HEK293 (cell line): ENCODE measurements at regions not wholly inside any gene's neighbourhood (a gene's known extent, or its start where the extent isn't known, plus 50 kb on each side); places are given as distances from the start of the nearest gene placed in this dataset.

Experiments
- CTCF ChIA-PET: fragments of 350-600 bp; formaldehyde crosslinking; extraction: SDS; loops from one replicate; lab custom pipeline; 2021; ENCODE audit warnings: antibody characterized with exemption; lab: Yijun Ruan, JAX
- POLR2A ChIA-PET: fragments of 300-600 bp; formaldehyde crosslinking; extraction: SDS; loops from one replicate; lab custom pipeline; 2020; ENCODE audit warnings: antibody characterized with exemption, inconsistent platforms; lab: Yijun Ruan, JAX
- H3K27ac ChIP-seq: fragments of 200-500 bp; sonication (Bioruptor generic); 2 replicates; pipeline ENCODE4 v1.5.1; 2014; ENCODE audit warnings: low read depth, low read length, control low read depth, inconsistent platforms; ENCODE audit errors: extremely low read depth
- H3K36me3 ChIP-seq, 2 experiments: fragments of 200-500 bp in 1 of 2; sonication (Bioruptor generic) in 1 of 2; 1 replicate in 1 of 2; 2 replicates in 1 of 2; pipeline ENCODE4 v1.5.1; 2014 to 2017; ENCODE audit warnings: inconsistent platforms in 2 of 2, low read length in 2 of 2; ENCODE audit not compliant: control insufficient read depth in 2 of 2, insufficient read depth in 1 of 2
- H3K4me1 ChIP-seq: fragments of 200-500 bp; sonication (Bioruptor generic); 2 replicates; pipeline ENCODE4 v1.5.1; 2014; ENCODE audit warnings: mild to moderate bottlenecking, low read length, inconsistent platforms; ENCODE audit not compliant: control insufficient read depth, insufficient read depth
- H3K4me3 ChIP-seq: 2 replicates; pipeline ENCODE4 v1.5.1; 2011; ENCODE audit warnings: low read depth, mild to moderate bottlenecking, control low read depth, low read length, moderate library complexity
- H3K9me3 ChIP-seq: fragments of 200-500 bp; sonication (Bioruptor generic); 2 replicates; pipeline ENCODE4 v1.5.1; 2014; ENCODE audit warnings: low read depth, low read length, inconsistent platforms; ENCODE audit not compliant: control insufficient read depth, insufficient read depth
- BCL6B ChIP-seq: fragments of 450-650 bp; formaldehyde crosslinking; IDR thresholded peaks from 2 replicates; pipeline ENCODE4 v1.5.1; 2017; ENCODE audit warnings: missing biosample characterization, missing genetic modification characterization
- GLIS1 ChIP-seq: fragments of 450-650 bp; formaldehyde crosslinking; IDR thresholded peaks from 2 replicates; pipeline ENCODE4 v1.5.1; 2016; ENCODE audit warnings: missing biosample characterization, missing genetic modification characterization
- KLF16 ChIP-seq: fragments of 450-650 bp; formaldehyde crosslinking; IDR thresholded peaks from 2 replicates; pipeline ENCODE4 v1.5.1; 2017; ENCODE audit warnings: missing biosample characterization, missing genetic modification characterization
- PBX3 ChIP-seq: sonication (generic); formaldehyde crosslinking; IDR thresholded peaks from 2 replicates; pipeline ENCODE4 v1.8.1; 2022; ENCODE audit warnings: mild to moderate bottlenecking, moderate library complexity, missing genetic modification reagents
- REST ChIP-seq: fragments of 450-650 bp; formaldehyde crosslinking; IDR thresholded peaks from 2 replicates; pipeline ENCODE4 v1.5.1; 2016; ENCODE audit warnings: missing biosample characterization, missing genetic modification characterization
- SETDB1 ChIP-seq: IDR thresholded peaks from one replicate; pipeline ENCODE4 v1.6.1; 2017; ENCODE audit warnings: mild to moderate bottlenecking, low read length, moderate library complexity, mixed read lengths; ENCODE audit not compliant: insufficient read length
- SP2 ChIP-seq: fragments of 450-650 bp; formaldehyde crosslinking; IDR thresholded peaks from 2 replicates; pipeline ENCODE4 v1.5.1; 2016; ENCODE audit warnings: missing biosample characterization, missing genetic modification characterization
- ZBTB21 ChIP-seq: fragments of 450-650 bp; formaldehyde crosslinking; IDR thresholded peaks from 2 replicates; pipeline ENCODE4 v1.5.1; 2017; ENCODE audit warnings: missing biosample characterization, missing genetic modification characterization
- ZBTB48 ChIP-seq: fragments of 450-650 bp; formaldehyde crosslinking; IDR thresholded peaks from 2 replicates; pipeline ENCODE4 v1.5.1; 2016; ENCODE audit warnings: missing biosample characterization, missing genetic modification characterization
- ZBTB7A ChIP-seq: fragments of 450-650 bp; formaldehyde crosslinking; IDR thresholded peaks from 2 replicates; pipeline ENCODE4 v1.5.1; 2016; ENCODE audit warnings: low read depth, missing biosample characterization, missing genetic modification characterization
- ZBTB8A ChIP-seq: fragments of 450-650 bp; formaldehyde crosslinking; IDR thresholded peaks from 2 replicates; pipeline ENCODE4 v1.5.1; 2016; ENCODE audit warnings: missing biosample characterization, missing genetic modification characterization
- ZFP3 ChIP-seq: fragments of 450-650 bp; formaldehyde crosslinking; IDR thresholded peaks from 2 replicates; pipeline ENCODE4 v1.5.1; 2016; ENCODE audit warnings: low read depth, missing biosample characterization, missing genetic modification characterization
- ZFP37 ChIP-seq: fragments of 450-650 bp; formaldehyde crosslinking; IDR thresholded peaks from 2 replicates; pipeline ENCODE4 v1.5.1; 2016; ENCODE audit warnings: missing biosample characterization, missing genetic modification characterization
- ZNF112 ChIP-seq: fragments of 450-650 bp; formaldehyde crosslinking; IDR thresholded peaks from 2 replicates; pipeline ENCODE4 v1.5.0; 2017; ENCODE audit warnings: missing biosample characterization, missing genetic modification characterization
- ZNF146 ChIP-seq: fragments of 450-650 bp; formaldehyde crosslinking; IDR thresholded peaks from 2 replicates; pipeline ENCODE4 v1.5.1; 2016; ENCODE audit warnings: missing biosample characterization, missing genetic modification characterization
- ZNF157 ChIP-seq: fragments of 450-650 bp; formaldehyde crosslinking; IDR thresholded peaks from 2 replicates; pipeline ENCODE4 v1.5.1; 2016; ENCODE audit warnings: missing biosample characterization, missing genetic modification characterization
- ZNF19 ChIP-seq: fragments of 450-650 bp; formaldehyde crosslinking; IDR thresholded peaks from 2 replicates; pipeline ENCODE4; 2016; ENCODE audit warnings: missing biosample characterization, missing genetic modification characterization, low read depth
- ZNF214 ChIP-seq: fragments of 450-650 bp; formaldehyde crosslinking; IDR thresholded peaks from 2 replicates; pipeline ENCODE4 v1.5.1; 2017; ENCODE audit warnings: missing biosample characterization, mild to moderate bottlenecking, missing genetic modification characterization, borderline replicate concordance
- ZNF223 ChIP-seq: fragments of 450-650 bp; formaldehyde crosslinking; IDR thresholded peaks from 2 replicates; pipeline ENCODE4 v1.5.1; 2016; ENCODE audit warnings: missing biosample characterization, missing genetic modification characterization
- ZNF266 ChIP-seq: fragments of 450-650 bp; formaldehyde crosslinking; IDR thresholded peaks from 2 replicates; pipeline ENCODE4 v1.5.1; 2016; ENCODE audit warnings: missing biosample characterization, missing genetic modification characterization, low read depth
- ZNF366 ChIP-seq: fragments of 450-650 bp; formaldehyde crosslinking; conservative IDR thresholded peaks from 2 replicates; pipeline ENCODE4 v1.5.1; 2016; ENCODE audit warnings: missing biosample characterization, missing genetic modification characterization
- ZNF510 ChIP-seq: fragments of 450-650 bp; formaldehyde crosslinking; IDR thresholded peaks from 2 replicates; pipeline ENCODE4 v1.5.1; 2018; ENCODE audit warnings: mild to moderate bottlenecking, missing genetic modification characterization, missing biosample characterization; ENCODE audit not compliant: insufficient replicate concordance
- ZNF514 ChIP-seq: fragments of 450-650 bp; formaldehyde crosslinking; IDR thresholded peaks from 2 replicates; pipeline ENCODE4 v1.5.1; 2016; ENCODE audit warnings: missing biosample characterization, missing genetic modification characterization
- ZNF596 ChIP-seq: fragments of 450-650 bp; IDR thresholded peaks from 2 replicates; pipeline ENCODE4 v1.5.0; 2018; ENCODE audit warnings: missing biosample characterization, mild to moderate bottlenecking, missing genetic modification characterization, moderate library complexity
- ZNF660 ChIP-seq: fragments of 450-650 bp; IDR thresholded peaks from 2 replicates; pipeline ENCODE4 v1.5.1; 2018; ENCODE audit warnings: missing biosample characterization, mild to moderate bottlenecking, missing genetic modification characterization
- ZNF677 ChIP-seq: fragments of 450-650 bp; IDR thresholded peaks from 2 replicates; pipeline ENCODE4 v1.5.0; 2018; ENCODE audit warnings: missing biosample characterization, mild to moderate bottlenecking, missing genetic modification characterization, moderate library complexity
- ZNF837 ChIP-seq: fragments of 450-650 bp; formaldehyde crosslinking; IDR thresholded peaks from 2 replicates; pipeline ENCODE4 v1.5.1; 2016; ENCODE audit warnings: missing biosample characterization, missing genetic modification characterization

GRCh38 chr18:75916624-75916982 lies 489.1 kb upstream of the SMIM21 start (continued):
- TF ChIP-seq ZBTB48 (tag by site-specific recombination): no peak

GRCh38 chr18:75915941-75916623 lies 488.6 kb upstream of the SMIM21 start:
- ChIA-PET POLR2A (no interaction called here), CTCF (no interaction called here)
- H3K36me3 ChIP-seq: no peaks in the 10 kb centered on the region
- H3K9me3 ChIP-seq: no peaks in the 10 kb centered on the region
- H3K4me1 ChIP-seq: no peaks in the 10 kb centered on the region
- no peak for TF ChIP-seq ZBTB21 (tag by site-specific recombination)
- TF ChIP-seq ZBTB7A (tag by site-specific recombination): no peak
- no peak for TF ChIP-seq ZNF112 (tag by site-specific recombination)
- TF ChIP-seq, all 188 proteins: peak for 0
- Histone ChIP-seq H3K27ac (no peak overlapping the region), H3K4me3 (no peak overlapping the region; the same call in 1 of the 2 replicates)

- POLR2A ChIA-PET: no interaction called here
- Histone ChIP-seq H3K4me3 (no peak overlapping the region), H3K9me3 (no peaks in the 10 kb centered on the region), H3K27ac (no peak overlapping the region), H3K36me3 (no peaks in the 10 kb centered on the region), H3K4me1 (no peaks in the 10 kb centered on the region)
- TF ChIP-seq BCL6B (tag by site-specific recombination): no peak
- no peak for TF ChIP-seq REST
- no peak for TF ChIP-seq ZNF157 (tag by site-specific recombination)
- TF ChIP-seq ZNF223 (tag by site-specific recombination): no peak
- TF ChIP-seq ZNF146 (tag by site-specific recombination): no peak
- TF ChIP-seq ZNF366 (tag by site-specific recombination): no peak
- no peak for TF ChIP-seq ZFP37 (tag by site-specific recombination)
- no peak for TF ChIP-seq ZNF660 (tag by site-specific recombination)
- TF ChIP-seq ZNF677 (tag by site-specific recombination): no peak
- no peak for TF ChIP-seq ZBTB7A (tag by site-specific recombination)
- TF ChIP-seq ZBTB8A (tag by site-specific recombination): no peak
- no peak for TF ChIP-seq SP2 (tag by site-specific recombination)
- CTCF ChIA-PET: no interaction called here
Observed at GRCh38 chr18:75912829-75913228, 485.3 kb upstream of the SMIM21 start.

GRCh38 chr18:75904416-75904815 lies 476.9 kb upstream of the SMIM21 start:
- no peak overlapping the region for H3K27ac ChIP-seq
- no peaks in the 10 kb centered on the region for H3K9me3 ChIP-seq
- CTCF ChIA-PET: no interaction called here
- POLR2A ChIA-PET: no interaction called here
- no peaks in the 10 kb centered on the region for H3K36me3 ChIP-seq
- no peaks in the 10 kb centered on the region for H3K4me1 ChIP-seq
- H3K4me3 ChIP-seq: no peak overlapping the region
- TF ChIP-seq GLIS1 (tag by site-specific recombination) (no peak), ZNF837 (no peak), SETDB1 (no peak), ZNF596 (no peak), ZNF19 (no peak), ZNF214 (tag by site-specific recombination) (no peak), KLF16 (tag by site-specific recombination) (no peak), ZNF514 (no peak), ZNF510 (no peak), PBX3 (no peak), ZNF266 (tag by site-specific recombination) (no peak), ZFP3 (no peak)
